ENCODE measurements at regions not wholly inside any gene's neighbourhood (a gene's known extent, or its start where the extent isn't known, plus 50 kb on each side); places are given as distances from the start of the nearest gene placed in this dataset.

GRCh38 chr9:100671898-100672297 lies 94.0 kb downstream of the CAVIN4 start:
- Histone ChIP-seq H3K4me1 (replicated peaks in 1 of 2; ENCODE audit: control insufficient read depth in 2 of 2, insufficient read depth in 2 of 2, low read length in 2 of 2) (no peaks in the 10 kb centered on the region), H3K4me3 (no peak overlapping the region), H3K27me3 (ENCODE audit: control insufficient read depth in 2 of 2, insufficient read depth in 2 of 2, low read length in 2 of 2) (no peaks in the 10 kb centered on the region), H3K9ac (ENCODE audit: insufficient read depth in 1 of 2, low read depth in 2 of 2, low read length in 2 of 2) (no peak overlapping the region), H3K79me2 (ENCODE audit: control insufficient read depth, insufficient read depth, low read length) (no peaks in the 10 kb centered on the region), H3K9me1 (ENCODE audit: control insufficient read depth, insufficient read depth, low read length) (no peaks in the 10 kb centered on the region), H3K27ac (ENCODE audit: extremely low read depth, low read depth, low read length) (no peak overlapping the region), H3K9me3 (replicated peaks; ENCODE audit: control insufficient read depth, insufficient read depth, low read depth, low read length) (no peaks in the 10 kb centered on the region), H2AFZ (ENCODE audit: low read depth, low read length) (no peak overlapping the region), H4K20me1 (replicated peaks; ENCODE audit: control insufficient read depth, insufficient read depth, low read length) (no peaks in the 10 kb centered on the region), H3K4me2 (ENCODE audit: insufficient read depth, low read length) (no peak overlapping the region), H3K36me3 (ENCODE audit: control insufficient read depth, insufficient read depth, low read length) (no peaks in the 10 kb centered on the region)
- TF ChIP-seq ZNF668 (CRISPR knock-in tag; IDR thresholded peaks at IDR 0.05) (no peak), MAFK (IDR thresholded peaks at IDR 0.05; ENCODE audit: low read length) (no peak), SAFB2 (IDR thresholded peaks at IDR 0.05; ENCODE audit: borderline replicate concordance, low read depth, low read length, severe bottlenecking) (no peak), ZNF174 (CRISPR knock-in tag; IDR thresholded peaks at IDR 0.05) (no peak), BMI1 (IDR thresholded peaks at IDR 0.05; ENCODE audit: low read length) (no peak), SMARCC2 (IDR thresholded peaks at IDR 0.05; ENCODE audit: low read depth) (no peak), ZEB2 (IDR thresholded peaks at IDR 0.05) (no peak), ZBTB43 (CRISPR knock-in tag; IDR thresholded peaks at IDR 0.05) (no peak), THRB (CRISPR knock-in tag; conservative IDR thresholded peaks at IDR 0.05) (no peak), ETS2 (tag; IDR thresholded peaks at IDR 0.05; ENCODE audit: borderline replicate concordance, poor library complexity, severe bottlenecking) (no peak), ZHX1 (conservative IDR thresholded peaks at IDR 0.05; ENCODE audit: low read length) (no peak), ZNF707 (CRISPR knock-in tag; conservative IDR thresholded peaks at IDR 0.05) (no peak), NR1H2 (CRISPR knock-in tag; IDR thresholded peaks at IDR 0.05) (no peak), SAP30 (IDR thresholded peaks at IDR 0.05; ENCODE audit: borderline replicate concordance, insufficient read depth, low read depth, low read length, poor library complexity, severe bottlenecking) (no peak), NFXL1 (CRISPR knock-in tag; IDR thresholded peaks at IDR 0.05) (no peak), ZNF280A (IDR thresholded peaks at IDR 0.05; ENCODE audit: low read depth, partially characterized antibody) (no peak), COPS2 (conservative IDR thresholded peaks at IDR 0.05) (no peak)
- DNase-seq (ENCODE audit: extremely low read depth in 1 of 4, low spot score in 3 of 4) (no peak), ATAC-seq (no peak), FAIRE-seq (no peak)
- ChIA-PET CTCF (ENCODE audit: low intra/inter-chr PET ratio) (no interaction called here), POLR2A (no interaction called here)
- in situ Hi-C loops (cut with MboI), result no loop called here
- intact Hi-C loops (cut with micrococcal nuclease), result no loop called here
- under 1% methylated on average over 5 of the region's 5 CpGs for WGBS (ENCODE audit: insufficient coverage, low coverage, missing lambda C conversion rate)
- BruUV-seq (replicated peaks), result no TSS peak
